GM18505 (cell line): ENCODE measurements at regions not wholly inside any gene's neighbourhood (a gene's known extent, or its start where the extent isn't known, plus 50 kb on each side); places are given as distances from the start of the nearest gene placed in this dataset.
"Not testable (repeated sequence)": the region's sequence is repeated elsewhere in the genome, so short reads cannot be mapped to it uniquely, and the experiment has no call there.

ENCODE experiments used
- ATAC-seq: cut with Tn5 transposase; IDR thresholded peaks from one replicate; pipeline ENCODE4 v1.9.1; 2021; ENCODE audit not compliant: unreplicated experiment
- POLR2A ChIP-seq: IDR thresholded peaks from 4 replicates; pipeline ENCODE4 v1.6.1; 2011; ENCODE audit warnings: borderline replicate concordance; ENCODE audit not compliant: insufficient read depth, insufficient read length; ENCODE audit errors: extremely low read depth

DNA sequence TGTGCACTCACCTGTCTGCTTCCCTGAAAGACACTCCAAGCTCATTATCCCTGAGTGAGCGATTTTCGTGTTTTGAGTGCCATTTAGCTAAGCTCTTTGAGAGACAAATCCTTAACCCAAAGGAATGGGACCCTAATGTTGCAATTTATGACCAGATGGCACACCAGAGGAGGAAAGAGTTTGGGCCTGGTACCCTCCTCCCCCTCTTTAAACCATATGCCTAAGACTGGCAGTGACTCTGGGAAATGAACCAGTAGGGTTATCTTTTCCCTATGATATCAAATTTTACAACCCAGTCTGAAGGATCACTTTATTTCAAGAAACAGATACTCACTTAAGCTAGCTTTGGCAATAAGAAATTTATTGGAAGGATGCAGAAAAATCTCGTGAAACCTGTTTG, 550.4 kb downstream of the TOX3 start:
- TF ChIP-seq POLR2A: no peak
- ATAC-seq: no peak

DNA sequence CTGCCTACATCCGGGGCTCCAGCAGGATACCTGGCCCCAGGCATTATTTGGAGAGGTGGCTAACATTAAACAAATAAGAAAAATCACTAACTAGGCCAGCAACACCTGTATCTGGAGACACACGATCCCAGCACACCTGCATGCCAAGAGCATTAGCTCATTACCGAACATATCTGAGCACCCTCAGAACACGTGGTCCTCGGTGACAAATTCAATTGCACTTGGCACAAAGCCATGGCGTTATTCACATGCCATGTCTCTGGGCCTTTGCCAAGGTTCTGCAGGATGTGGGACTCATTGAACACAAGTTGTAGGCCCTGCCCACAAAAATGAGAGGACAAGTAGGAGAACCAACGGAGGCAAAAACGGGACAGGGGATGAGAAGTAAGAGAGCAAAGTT, 552.3 kb downstream of the TOX3 start:
- ATAC-seq: no peak
- no peak for TF ChIP-seq POLR2A

DNA sequence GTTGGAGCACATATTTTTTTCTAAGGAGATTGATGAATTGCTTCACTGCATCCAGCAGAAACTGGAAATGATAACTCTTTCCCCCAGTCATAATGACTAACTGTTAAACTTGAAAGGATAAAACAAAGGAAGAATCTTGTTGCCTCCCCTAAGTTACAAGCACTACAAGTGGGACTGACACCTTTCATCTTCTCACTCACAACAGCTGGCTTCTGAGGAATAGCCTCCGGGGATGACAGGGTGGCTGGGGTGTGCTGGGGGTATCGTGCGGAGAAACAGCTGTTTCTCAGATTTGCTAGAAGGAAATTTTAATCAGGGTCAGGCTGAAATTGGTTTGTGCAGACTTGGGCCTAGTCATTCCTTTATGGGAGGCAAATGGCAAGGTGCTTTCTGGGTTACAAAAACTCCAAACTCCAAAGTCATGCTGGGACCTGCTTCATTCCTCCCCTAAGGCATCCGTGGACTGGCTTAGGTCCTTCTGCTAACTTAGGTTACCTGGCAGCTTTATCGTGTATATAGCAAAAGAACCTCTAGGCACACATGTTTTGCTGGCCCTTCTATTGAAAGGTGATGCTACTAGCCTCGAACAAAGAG, 557.2 kb downstream of the TOX3 start:
- no peak for ATAC-seq
- TF ChIP-seq POLR2A: no peak

DNA sequence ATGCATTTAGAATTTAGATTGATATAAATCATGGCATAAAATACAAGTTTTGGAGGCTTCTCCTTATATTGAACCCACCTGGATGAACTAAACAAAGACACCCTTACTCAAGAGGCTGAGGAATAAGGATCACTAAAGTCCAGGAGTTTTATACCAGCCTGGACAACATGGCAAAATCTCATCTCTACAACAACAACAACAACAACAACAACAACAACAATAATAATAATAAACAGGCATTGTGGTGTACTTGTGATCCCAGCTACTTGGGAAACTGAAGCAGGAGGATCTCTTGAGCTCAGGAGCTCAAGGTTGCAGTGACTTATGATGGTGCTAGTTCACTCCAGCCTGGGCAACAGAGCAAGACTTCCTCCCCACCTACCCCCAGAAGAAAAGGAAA, 558.0 kb downstream of the TOX3 start:
- ATAC-seq: no peak
- no peak for TF ChIP-seq POLR2A

DNA sequence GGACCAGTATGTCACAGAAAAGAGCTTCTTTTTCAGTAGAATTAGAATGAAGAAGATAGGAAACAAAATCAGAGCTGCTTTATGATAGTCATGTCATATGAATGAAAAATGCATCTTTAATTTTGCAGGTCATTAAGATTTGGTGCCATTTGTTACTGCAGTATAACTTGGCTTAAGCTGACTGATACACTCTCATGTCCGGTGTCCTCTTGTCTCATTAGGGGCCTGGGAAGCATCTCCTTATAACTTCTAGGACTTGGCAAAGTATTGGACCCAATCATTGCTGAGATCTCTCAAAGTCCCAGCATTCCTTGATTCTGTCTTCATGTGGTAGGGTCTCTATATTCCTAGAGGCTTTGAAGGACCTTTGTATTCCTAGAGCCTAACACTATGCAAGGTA, 559.4 kb downstream of the TOX3 start:
- no peak for TF ChIP-seq POLR2A
- no peak for ATAC-seq

DNA sequence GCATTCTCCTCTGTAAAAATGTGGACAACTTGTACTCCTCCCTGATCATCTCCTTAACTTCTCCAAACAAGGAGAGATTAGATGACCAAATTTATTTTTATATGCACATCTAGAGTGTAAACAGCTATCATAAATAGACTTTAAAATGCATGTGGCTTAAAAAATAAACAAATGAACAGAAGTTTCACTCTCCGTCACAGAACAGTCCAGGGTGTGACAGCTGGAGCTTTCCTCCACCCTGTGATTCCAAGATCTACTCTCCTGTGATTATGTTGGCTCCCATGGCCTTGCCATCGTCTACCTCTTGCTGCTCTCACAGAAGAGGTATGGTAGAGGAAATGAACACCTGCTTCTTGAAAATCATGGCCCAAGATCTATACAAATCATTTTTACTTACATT, 560.2 kb downstream of the TOX3 start:
- TF ChIP-seq POLR2A: no peak
- no peak for ATAC-seq

DNA sequence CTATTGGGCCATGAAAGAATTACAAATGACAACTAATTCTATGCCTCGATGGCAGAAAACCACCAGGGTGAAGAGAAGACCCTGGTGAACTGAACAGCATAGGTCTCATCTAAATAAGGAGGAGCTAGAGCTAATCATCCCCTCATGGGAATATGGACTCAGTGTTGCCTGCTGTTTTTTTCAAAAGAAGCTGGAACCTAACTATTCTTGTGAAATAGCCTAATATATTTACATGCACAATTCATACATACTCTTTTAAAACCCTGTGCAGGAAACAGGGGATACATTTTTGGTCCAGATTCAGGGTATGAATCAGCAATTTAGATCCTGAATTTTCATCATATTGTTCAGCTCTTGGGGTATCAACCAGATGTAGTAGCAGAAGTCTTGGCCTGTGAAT, 560.6 kb downstream of the TOX3 start:
- no peak for TF ChIP-seq POLR2A
- ATAC-seq: no peak

DNA sequence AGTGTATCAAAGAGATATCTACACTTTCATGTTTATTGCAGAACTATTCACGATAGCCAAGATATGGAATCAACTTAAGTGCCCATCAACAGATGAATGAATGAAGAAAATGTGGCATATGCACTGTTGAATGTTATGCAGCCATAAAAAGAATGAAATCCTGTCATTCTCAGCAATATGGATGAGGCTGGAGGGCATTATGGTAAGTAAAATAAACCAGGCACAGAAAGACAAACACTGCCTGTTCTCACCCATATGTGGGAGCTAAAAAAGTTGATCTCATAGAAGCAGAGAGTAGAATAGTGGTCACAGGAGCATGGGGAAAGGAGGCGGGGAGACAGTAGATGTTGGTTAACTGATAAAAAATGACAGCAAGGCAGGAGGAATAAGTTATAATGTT, 561.8 kb downstream of the TOX3 start:
- no peak for TF ChIP-seq POLR2A
- no peak for ATAC-seq

DNA sequence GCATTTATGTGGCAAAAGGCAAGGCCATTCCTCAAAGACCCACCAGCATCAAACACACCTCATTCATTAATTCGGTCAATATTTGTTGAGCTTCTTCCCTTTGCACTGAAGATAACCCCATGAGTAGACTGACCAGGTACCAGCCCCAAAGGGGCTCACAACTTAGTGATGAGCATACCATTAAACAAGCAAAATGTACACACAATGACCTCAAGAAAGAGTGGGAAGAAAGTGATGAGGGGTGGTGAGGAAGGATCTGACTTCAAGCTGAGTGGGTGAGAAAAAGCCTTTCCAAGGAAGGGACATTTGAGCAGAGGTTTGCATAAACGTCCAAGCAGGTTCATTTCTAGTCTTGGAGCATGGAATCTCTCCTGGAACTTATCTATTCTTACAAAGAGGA, 562.5 kb downstream of the TOX3 start:
- no peak for TF ChIP-seq POLR2A
- no peak for ATAC-seq

DNA sequence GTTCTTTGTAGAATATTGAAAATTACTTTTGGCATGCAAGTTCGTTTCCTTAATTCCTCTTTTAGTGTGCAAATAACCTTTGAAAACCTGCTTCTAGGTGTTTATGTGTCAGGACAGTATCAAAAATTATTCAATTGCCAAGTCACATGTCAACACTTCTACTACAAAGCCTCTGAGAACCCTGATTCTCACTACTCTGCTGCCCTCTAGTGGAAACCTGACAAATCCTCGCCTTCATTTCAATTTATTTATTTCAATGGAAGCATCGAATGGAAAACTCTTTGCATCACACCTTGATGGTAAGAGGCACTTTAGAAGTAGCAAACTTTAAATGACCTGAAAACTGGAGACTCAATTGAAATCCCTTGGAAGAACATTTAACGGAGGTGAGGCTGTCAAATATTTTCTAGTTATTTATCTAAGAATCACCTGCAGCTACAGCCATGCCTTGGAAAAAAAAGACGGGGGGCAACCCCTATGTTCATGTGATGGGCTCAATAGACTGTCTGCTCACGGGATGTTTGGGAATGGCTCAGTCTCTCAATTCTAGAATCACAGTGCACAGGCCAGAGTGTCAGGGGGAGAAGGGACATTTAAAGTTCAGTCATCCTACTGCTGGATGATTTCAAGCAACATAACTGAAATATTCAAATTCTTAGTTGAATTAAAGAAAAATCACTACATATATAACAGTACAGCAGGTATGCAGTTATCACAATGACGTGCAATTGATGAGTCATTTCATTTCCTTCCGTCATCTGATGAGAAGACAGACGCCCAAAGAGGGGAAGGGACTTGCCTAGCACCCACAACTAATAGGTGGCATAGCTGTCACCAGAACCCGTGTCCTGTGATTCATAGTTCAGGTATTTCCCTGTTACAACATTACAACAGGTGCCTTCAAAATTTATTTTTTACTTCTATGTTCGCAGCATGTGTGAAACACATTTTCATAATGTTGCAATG, 563.9 kb downstream of the TOX3 start:
- no peak for ATAC-seq
- no peak for TF ChIP-seq POLR2A

DNA sequence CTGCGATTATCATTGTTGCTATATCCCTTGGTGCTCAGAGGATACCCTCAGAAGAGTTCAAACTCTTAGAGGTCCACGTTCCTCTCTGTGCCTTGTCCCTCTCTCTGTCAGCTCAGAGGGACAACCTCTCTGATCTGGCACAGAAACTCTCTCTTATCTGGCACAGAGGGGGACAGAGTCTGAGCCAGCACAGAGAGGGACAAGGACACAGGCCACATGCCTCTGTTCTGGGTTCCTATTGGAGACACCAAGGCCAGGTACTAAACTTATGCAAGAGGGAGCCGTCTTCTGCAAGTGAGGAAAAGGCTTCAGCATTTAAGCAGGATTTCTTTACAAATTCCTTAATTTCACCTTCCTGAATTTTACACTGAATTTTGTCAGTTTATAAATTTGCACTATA, 565.2 kb downstream of the TOX3 start:
- TF ChIP-seq POLR2A: no peak
- ATAC-seq: no peak

DNA sequence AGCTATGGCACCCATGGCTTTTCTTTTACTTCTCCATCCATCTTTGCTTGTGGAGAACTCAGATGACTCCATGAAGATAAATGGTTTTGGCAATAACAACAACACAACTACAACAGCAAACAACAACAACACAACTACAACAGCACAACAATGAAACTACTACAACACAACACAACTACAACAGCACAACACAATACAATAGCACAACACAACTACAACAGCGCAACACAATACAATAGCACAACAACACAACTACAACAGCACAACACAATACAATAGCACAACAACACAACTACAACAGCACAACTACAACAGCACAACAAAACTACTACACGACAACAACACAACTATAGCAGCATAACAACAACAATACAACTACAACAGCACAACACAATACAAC, 569.4 kb downstream of the TOX3 start:
- not testable (repeated sequence) for ATAC-seq

DNA sequence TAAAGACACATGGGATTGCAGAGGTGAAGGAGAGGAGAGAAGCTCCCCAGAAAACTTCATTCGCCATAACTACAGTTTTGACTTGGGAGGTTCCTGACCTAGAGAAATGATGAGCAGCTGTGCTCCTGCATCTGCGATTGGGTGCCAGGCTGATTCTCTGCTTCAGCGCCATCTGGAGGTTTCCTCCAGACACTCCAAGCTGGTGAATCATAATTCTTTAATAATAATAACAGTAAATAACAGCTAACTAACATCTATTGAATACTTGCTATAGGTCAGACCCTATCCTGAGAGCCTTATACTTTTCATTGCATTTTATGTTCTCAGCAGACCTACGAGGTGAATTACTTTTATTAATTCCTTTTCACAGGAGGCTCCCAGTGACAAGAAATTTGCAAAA, 575.8 kb downstream of the TOX3 start:
- no peak for ATAC-seq
- TF ChIP-seq POLR2A: no peak

DNA sequence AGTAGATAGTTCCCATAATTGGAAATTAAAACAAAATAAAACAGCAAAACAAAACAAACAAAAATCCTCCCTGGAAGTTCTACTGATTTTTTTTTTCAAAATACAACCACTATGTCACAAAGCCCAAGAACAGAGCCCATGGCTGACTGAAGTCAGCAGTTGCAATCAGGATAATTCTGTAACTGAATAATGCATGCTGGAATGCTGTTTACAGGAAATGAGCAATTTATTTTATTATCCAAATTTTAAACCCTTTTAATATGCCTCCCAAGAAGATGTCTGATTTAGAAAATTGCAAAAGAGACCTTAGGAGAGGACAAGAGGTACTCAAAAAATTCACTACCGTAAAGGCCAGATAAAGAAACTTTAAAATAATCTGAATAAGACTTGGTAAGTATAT, 578.2 kb downstream of the TOX3 start:
- TF ChIP-seq POLR2A: no peak
- ATAC-seq: no peak
